ENCODE measurements at regions not wholly inside any gene's neighbourhood (a gene's known extent, or its start where the extent isn't known, plus 50 kb on each side); places are given as distances from the start of the nearest gene placed in this dataset.
A peak's percentile ranks its signal among the peaks of the same experiment; 100 is the strongest.
"Not testable (repeated sequence)": the region's sequence is repeated elsewhere in the genome, so short reads cannot be mapped to it uniquely, and the experiment has no call there.

DNA sequence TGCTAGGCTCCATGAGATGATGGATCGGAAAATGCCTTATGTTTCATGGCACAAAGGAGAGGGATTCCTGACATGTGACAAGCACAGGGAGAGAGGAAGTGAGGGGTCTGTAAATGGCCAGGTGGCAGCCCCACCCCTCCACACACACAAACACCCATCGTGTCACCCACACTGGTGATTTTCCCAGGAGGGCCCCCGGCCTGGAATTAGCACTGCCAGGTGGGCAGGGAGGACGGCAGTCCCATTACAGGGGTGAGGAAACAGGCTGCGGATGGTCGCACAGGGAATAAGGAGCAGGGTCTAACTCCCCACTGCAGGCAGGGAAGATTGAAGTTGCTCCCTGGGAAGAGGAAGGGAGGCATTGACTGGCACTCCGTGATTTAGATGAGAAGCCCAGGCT is 395.3 kb upstream of the ZNF337 start:
- DNase-seq: not testable (repeated sequence)

DNA sequence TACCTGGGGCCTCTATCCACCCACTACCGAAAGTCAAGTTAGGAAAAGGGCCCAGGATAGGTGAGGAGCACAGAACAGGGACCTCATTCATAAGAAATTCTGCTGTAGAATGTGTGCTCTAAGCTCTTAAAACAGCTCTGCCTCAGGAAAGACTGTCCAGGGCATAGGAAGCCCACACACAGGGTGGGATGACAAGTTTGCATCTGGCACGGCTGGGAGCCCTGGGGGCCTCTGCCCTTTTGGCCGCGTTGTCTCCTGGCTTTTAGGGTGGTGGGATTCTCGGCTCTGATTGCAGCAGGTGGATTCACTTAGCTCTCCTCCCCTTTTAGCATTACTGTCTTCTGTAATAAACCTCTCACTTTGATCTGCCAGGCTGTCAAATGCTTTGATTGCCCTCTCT is 389.5 kb upstream of the ZNF337 start:
- DNase-seq: not testable (repeated sequence)

DNA sequence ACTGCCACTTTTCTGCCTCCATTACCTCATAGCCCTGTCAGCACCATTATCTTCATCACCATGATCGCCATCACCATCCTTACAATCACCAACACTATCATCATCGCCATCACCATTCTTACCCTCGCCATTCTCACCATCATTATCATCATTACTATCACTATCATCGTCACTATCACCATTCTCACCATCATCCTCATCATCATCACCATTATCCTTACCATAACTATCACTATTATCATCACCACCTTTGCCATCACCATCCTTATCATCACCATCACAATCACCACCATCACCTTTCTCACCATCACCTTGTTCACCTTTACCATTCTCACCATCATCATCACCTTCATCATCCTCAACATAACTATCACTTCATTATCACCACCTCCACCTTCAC is 377.3 kb upstream of the ZNF337 start:
- DNase-seq: not testable (repeated sequence)

DNA sequence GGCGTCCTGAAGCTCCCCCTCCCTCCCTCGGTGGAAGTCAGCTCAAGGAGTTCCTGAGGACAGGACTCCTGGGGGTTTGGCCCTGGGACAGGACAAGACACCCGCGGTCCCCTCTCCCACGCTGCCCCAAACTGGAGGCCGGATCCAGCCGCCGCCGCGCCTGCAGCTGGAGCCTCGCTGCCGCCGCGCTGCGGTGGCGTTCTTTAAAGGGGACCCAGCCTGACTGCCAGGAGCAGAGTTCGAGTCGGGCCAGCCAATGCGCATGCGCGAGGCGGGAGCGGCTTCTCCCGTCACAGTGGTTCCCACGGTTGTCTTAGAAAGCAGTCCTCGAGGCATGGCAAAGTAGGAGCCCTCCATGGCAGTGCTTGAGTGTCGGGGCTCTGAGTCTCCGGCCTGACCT is 362.7 kb upstream of the ZNF337 start:
- not testable (repeated sequence) for DNase-seq

DNA sequence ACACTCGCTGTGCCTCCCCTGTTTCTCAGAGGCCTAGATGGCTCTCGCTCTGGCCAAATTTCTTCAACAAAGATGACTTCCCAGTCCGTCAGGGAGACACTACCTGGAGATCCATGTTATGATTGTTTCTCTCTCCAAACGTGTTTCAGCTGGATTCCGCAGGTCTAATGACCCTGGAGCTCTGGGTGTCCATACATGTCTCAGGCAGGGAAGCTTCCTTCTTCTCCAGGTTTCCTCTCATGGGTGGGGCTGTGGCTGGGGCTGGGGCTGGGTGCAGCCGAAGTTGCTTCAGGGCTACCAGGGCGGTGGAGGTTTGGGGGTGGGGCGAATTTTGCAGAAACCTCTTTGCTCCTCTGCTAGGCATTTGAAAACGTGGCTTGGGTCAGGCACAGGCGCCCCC is 361.8 kb upstream of the ZNF337 start:
- DNase-seq: not testable (repeated sequence)

DNA sequence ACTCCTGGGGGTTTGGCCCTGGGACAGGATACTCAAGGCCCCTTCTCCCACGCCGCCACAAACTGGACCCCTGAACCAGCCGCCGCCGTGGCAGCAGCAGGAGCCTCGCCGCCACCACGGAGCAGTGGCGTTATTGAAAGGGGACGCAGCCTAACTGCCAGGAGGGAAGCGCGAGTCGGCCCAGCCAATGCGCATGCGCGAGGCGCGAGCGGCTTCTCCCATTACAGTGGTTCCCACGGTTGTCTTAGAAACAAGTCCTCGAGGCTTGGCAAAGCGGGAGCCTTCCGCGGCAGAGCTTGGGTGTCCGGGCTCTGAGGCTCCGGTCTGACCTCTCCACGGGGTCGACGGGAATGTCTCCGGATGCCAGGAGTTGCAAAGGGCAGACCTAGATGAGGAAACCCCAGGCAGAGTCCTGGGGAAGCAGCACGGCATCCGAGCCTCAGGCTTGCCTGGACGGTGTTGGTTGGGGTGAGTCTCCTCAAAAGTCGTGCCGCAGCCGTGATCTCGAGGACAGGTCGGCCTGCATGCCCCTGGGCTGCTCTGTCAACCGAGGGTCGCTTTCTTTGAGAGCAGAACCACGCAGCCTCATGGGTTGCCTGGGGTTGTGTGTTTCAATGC is 360.6 kb upstream of the ZNF337 start:
- not testable (repeated sequence) for DNase-seq

DNA sequence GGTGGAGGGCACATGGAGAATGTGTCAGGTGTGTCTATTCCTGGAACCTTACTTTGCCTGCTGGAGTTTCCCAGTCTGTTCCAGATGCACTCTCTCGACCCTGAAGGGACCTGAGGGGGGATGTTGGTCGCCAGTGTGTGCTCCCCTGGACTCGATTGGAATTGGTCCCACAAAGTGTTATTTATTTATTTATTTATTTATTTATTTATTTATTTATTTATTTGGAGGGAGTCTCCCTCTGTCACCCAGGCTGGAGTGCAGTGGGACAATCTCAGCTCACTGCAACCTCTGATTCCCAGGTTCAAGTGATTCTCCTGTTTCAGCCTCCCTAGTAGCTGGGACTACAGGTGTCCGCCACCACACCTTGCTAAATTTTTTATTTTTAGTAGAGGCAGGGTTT is 329.1 kb upstream of the ZNF337 start:
- not testable (repeated sequence) for DNase-seq

DNA sequence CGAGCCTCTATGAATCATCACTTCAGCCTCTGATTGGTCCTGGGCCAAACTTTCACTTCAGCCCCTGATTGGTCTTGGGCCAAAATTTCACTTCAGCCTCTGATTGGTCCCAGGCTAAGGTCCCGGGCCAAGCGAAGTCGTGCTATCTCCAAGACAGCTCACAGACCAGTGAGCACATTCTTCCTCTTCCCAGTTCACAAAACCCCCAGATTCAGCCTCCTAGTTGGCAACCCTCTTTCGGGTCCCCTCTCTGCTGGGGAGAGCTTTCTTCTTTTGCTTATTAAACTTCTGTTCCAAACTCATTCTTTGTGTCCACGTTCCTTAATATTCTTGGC is 314.3 kb upstream of the ZNF337 start:
- not testable (repeated sequence) for DNase-seq

DNA sequence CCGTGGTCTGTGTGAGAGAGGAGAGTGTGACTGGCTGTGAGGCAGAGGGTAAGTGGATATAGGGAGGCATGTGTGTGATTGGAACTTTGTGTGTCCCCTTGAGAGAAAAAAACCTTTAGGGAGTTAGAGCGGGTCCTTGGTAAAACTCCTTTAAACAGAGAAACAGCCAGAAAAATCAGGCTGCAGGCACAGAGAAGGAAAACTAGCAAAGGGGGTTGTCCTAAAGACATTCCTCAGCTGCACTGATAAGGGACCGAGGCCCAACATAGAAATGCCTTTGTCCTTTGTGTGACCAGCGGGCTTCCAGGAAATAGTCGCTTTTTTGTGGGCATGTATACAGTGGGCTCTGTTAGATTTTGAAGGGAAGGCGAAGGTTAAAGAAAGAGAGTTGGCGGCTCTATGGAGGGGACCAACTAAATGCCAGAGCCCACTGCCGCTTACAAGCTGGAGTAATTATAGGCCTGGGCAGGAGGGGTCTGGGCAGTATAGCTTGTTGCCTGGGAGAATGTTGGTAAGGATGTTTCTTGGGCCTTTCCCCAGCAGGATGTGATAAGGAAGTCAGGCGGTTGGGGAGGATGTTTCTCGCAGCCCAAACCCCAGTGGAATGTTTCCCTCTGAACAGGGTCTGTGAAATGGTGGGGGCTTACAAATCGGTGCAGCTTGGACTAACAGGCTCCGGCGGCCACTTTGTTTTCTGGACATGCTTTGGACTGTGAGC is 313.7 kb upstream of the ZNF337 start:
- not testable (repeated sequence) for DNase-seq

DNA sequence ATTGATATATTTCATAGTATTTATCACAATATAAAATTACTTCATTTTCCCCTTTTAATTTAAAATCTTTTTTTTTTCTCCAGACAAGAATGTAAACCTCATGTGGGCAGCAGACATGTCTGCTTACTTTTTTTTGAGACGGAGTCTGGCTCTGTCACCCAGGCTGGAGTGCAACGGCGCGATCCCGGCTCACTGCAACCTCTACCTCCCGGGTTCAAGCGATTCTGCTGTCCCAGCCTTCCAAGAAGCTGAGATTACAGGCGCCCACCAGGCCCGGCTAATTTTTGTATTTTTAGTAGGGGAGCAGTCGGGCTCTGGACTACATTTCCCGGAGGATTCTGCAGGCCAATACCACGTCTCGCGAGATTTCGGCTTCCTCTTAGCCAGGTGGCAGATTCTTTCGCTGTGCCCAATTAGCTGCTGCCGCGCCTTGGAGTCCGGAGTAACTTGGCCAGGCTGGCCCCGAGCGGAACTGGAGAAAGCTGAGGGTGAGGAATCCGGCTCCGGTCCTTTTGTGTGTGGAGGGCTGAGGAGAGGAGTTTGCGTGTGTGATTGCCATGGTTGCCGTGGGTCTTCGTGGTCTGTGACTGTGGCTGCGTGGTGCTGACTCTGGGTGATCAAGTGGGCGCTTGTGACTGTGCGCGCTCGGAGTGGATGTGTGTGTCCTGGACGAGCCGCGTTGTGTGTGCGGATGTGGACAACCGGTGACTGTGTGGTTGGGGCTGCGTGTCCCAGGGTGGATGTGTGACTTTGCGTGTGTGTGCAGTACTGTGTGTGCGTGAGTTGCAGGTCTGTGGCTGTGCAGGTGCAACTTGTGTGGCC is 313.0 kb upstream of the ZNF337 start:
- peak; percentile 68 to 76 for DNase-seq

DNA sequence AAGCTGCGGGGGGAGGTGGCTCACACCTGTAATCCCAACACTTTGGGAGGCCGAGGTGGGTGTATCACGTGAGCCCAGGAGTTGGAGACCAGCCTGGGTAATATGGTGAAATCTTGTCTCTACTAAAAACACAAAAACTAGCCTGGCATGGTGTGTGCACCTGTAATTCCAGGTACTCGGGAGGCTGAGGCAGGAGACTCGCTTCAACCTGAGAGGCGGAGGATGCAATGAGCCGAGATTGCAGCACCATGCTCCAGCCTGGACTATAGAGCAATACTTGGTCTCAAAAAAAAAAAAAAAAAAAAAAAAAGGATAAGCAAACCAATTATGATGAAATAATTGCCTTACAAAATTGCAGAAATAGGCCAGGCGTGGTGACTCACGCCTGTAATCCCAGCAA is 311.4 kb upstream of the ZNF337 start:
- not testable (repeated sequence) for DNase-seq

DNA sequence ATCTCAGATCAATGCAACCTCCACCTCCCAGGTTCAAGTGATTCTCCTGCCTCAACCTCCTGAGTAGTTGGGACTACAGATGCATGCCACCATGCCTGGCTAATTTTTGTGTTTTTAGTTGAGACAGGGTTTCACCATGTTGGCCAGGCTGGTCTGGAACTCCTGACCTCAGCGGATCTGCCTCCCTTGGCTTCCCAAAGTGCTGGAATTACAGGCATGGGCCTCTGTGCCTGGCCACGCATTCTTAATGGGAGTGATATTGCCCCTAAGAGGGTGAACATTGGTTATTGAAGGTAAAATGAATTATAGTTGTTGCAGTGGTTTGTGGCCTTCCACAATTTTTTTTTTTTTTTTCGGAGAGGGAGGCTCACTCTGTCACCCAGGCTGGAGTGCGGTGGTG is 309.5 kb upstream of the ZNF337 start:
- not testable (repeated sequence) for DNase-seq

DNA sequence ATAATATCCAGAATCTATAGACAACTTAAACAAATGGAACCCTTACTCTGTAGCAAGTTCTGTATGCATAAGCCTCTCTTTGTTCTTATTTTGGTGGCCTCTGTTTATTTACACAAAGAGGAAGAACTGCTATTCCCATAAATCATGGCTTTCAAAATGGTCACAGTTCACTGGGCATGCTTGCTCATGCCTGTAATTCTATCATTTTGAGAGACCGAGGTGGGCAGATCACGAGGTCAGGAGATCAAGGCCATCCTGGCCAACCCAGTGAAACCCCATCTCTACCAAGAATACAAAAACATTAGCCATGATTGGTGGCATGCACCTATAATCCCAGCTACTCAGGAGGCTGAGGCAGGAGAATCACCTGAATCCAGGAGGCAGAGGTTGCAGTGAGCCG is 307.3 kb upstream of the ZNF337 start:
- not testable (repeated sequence) for DNase-seq

DNA sequence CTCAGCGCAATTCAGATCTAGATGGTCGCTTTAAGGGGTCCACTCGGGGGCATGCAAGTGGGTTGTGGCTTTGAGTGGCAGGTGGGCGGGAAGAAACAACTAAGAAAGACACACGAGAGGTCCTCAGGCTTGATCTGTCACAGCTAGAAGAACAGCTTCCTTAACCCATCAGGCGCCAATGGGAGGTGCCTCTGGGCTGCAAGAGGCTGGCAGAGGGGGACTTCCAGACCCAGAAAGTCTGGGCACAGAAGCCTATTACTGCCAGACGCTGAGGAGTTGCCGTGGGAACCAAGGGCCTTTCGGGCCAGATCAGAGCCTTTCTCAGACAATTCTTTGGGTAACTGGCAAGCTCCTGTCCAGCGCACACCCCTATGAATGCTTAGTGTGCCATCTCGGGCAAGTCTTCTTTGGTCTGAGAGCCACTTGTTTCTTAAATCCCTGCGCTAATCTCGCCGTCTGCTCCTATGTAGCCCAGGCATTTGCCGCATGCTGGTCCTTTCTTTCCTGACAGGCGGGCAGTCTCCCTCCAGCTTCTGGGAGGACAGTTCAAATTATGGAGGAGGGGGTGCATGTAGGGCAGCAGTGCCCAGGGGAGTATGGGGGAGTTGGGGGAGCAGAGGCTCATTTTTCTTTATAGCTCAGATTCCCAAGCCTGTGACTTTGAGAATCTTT is 300.9 kb upstream of the ZNF337 start:
- not testable (repeated sequence) for DNase-seq

DNA sequence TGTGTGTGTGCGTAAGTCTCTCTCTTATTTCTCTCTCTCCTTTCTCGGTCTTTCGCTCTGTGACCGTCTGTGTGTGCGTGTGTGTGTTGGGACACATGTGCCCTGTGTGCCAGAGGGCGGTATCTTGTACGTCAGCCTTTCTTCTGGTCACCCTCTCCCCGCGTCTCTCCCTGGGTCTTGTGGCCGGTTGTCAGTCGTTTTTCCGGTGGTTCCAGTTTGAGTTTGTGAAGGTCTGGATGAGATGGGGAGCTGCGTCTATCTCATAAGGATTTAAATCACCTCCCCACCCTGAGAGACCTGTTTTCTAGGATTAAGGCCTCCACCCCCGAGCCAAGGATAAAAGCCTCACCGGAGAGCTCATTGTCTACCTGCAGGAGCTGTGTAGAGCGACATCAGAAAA is 295.5 kb upstream of the ZNF337 start:
- DNase-seq: no peak

DNA sequence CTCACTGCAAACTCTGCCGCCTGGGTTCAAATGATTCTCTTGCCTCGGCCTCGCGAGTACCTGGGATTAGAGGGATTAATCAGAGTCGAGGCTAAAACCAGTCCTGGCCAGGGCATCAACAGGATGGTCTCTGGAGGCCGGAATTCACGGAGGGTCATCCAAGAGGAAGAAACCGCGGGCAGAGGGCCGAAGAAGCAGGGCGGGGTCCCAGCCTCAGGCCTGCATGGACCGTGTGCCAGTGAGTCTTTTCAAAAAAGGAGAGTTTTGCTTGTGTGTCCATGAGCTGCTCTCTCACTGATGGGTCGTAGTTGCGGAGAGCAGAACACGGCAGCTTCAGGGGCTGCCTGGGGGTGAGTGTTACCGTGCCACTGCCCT is 295.1 kb upstream of the ZNF337 start:
- no peak for DNase-seq

DNA sequence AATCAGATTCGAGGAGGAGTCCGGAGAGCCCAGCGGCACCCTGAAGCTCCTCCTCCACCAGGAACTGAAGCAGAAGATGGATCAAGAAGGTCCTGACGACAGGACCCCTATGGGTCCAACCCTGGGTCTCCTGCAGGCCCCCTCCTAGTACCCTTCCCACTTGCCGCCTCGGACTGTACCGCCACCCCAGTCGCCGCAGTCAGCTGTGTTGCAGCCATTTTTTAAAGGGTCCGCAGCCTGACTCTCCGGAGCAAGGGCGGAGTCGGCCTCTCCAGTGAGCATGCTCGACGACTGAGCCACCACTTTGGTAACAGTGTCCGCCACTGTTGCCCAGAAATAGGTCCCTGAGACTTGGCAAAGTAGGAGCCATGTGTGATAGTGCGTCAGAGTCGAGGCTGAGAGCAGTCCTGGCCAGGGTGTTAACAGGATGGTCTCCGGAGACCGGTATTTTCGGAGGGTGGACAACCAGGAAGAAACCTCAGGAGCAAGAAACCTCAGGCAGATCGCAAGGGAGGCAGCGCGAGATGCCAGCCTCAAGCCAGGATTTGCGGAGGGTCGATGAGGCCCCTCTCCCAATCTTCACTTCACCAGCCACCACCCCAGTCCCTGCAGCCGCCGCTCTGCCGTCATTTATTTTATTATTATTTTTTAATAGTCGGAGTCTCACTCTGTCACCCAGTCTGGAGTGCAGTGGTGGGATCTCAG is 294.6 kb upstream of the ZNF337 start:
- no peak for DNase-seq

DNA sequence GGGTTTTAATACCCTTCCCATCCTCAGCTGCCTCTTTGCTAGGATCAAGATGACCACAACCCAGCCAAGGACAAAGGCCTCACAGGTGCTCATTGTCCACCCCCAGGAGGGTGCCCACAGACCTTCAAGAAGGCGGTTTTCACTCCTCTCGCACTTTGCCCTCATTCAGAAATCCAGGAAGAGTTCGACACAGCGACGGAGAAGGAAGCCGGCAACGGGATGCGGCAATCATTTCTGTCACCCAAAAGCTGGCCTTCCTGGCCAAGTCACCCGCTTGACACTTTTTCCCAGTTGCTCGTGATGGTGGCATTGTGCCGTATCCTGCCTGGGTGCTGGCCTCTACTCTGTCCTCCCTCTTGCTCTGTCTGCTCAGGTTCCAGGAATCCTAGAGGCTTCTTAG is 293.0 kb upstream of the ZNF337 start:
- not testable (repeated sequence) for DNase-seq

DNA sequence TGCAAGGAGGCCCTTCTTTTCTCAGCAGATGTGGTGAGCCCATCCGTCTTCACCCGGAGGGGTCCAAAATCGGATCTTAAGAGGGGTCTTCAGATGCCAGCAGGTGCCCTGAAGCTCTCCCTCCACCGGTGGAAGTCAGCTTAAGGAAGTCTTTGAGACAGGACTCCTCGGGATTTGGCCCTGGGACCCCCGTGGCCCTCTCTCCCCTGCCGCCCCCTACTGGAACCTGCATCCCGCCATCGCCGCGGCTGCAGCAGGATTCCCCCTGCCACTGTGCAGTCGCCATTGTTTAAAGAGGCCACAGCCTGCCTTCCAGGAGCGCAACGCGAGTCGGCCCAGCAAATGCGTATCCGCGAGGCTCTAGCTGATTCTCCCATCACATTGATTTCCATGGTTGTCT is 292.5 kb upstream of the ZNF337 start:
- DNase-seq: no peak

DNA sequence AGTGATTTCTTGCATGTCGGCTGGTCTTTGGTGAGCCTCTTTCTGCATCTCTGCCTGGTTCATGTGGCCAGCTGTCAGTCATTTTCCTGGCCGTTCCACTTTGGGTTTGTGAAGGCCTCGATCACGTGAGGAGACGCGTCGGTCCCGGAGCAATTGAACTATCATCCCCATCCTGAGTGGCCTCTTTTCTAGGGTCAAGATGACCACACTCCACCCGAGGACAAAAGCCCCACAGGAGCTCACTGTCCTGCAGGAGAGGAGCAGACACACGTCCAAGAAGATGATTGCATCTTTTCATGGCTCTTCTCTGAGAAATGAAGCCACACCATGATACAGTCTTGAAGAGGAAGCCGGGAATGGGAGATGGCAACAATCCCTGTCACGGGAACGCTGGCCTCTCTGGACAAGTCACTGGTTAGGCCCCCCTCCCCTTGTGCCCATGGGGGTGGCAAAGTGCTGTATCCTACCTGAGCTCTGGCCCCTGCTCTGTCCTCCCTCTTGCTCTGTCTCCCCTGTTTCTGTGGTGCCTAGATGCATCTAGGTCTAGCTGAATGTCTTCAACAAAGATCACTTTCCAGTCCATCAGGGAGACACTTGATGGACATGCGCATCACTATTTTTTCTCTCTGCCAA is 291.4 kb upstream of the ZNF337 start:
- DNase-seq: not testable (repeated sequence)

DNA sequence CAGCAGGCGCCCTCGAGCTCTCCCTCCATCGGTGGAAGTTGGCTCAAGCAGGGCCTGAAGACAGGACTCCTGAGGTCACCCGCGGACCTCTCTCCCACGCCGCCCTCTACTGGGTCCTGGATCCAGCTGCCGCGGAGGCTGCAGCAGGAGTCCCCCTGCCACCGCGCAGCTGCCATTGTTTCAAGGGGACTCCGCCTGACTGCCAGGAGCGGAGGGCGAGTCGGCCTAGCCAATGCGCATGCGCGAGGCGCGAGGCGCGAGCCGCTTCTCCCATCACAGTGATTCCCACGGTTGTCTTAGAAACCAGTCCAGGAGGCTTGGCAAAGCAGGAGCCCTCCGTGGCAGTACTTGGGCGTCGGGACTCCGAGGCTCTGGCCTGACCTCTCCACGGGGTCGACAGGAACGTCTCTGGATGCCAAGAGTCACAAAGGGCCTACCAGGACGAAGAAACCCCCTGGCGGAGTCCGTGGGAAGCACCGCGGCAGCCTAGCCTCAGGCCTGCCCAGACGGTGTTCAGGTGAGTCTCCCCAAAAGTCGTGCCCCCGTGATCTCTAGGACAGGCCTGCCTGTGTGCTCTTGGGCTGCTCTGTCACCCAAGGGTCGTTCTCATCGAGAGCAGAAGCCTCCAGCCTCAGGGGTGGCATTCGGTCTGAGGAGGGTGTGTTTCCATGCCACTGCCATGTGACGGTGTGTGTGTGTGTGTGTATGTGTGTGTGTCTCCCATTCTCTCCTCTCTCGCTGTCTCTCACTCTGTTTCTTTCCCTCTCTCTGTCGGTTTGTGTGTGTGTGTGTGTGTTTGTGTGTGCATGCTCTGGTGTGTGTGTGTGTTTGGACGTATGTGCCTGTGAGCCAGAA is 290.6 kb upstream of the ZNF337 start:
- DNase-seq: peak; percentile 27 to 65

All from CD4-positive, alpha-beta T cell treated with Interferon alpha-2 for 1 hour (primary cell).